H1 (cell line): ENCODE measurements at regions not wholly inside any gene's neighbourhood (a gene's known extent, or its start where the extent isn't known, plus 50 kb on each side); places are given as distances from the start of the nearest gene placed in this dataset.

Source experiments
- CHD7 ChIP-seq: fragments of 300-600 bp; sonication (generic); IDR thresholded peaks from 2 replicates; pipeline ENCODE4 v1.7.1; 2012; ENCODE audit warnings: low read length, moderate library complexity, mild to moderate bottlenecking, inconsistent platforms; ENCODE audit not compliant: insufficient replicate concordance
- FOSL1 ChIP-seq: IDR thresholded peaks from 2 replicates; pipeline ENCODE4 v1.6.1; 2011; ENCODE audit warnings: mild to moderate bottlenecking, low read depth, low read length, moderate library complexity; ENCODE audit not compliant: insufficient read depth
- HDAC2 ChIP-seq, 2 experiments: fragments of 300-600 bp in 1 of 2; sonication (generic) in 1 of 2; IDR thresholded peaks; 2 replicates each; pipeline ENCODE4 v1.6.1; 2011 to 2012; ENCODE audit warnings: low read depth in 2 of 2, low read length in 2 of 2, mild to moderate bottlenecking in 2 of 2, moderate library complexity in 2 of 2, borderline replicate concordance in 1 of 2, inconsistent platforms in 1 of 2
- NRF1 ChIP-seq: IDR thresholded peaks from 2 replicates; pipeline ENCODE4 v1.6.1; 2011; ENCODE audit warnings: mild to moderate bottlenecking, low read depth, low read length, improper control_type of control experiment
- POLR2A ChIP-seq, 2 experiments: IDR thresholded peaks; 1 replicate in 1 of 2; 2 replicates in 1 of 2; pipeline ENCODE4 v1.6.1; 2011; ENCODE audit warnings: low read depth in 2 of 2, low read length in 2 of 2, mild to moderate bottlenecking in 2 of 2; ENCODE audit errors: control extremely low read depth in 1 of 2
- SIX5 ChIP-seq: IDR thresholded peaks from 2 replicates; pipeline ENCODE4 v1.6.1; 2011; ENCODE audit warnings: mild to moderate bottlenecking, low read depth, low read length
- SRF ChIP-seq: IDR thresholded peaks from 2 replicates; pipeline ENCODE4 v1.6.1; 2011; ENCODE audit warnings: mild to moderate bottlenecking, low read depth, low read length, moderate library complexity
- SUZ12 ChIP-seq: fragments of 200-600 bp; sonication (generic); IDR thresholded peaks from 2 replicates; pipeline ENCODE4 v1.6.1; 2012; ENCODE audit warnings: mild to moderate bottlenecking, inconsistent platforms, low read length, moderate library complexity, mixed read lengths
- TAF1 ChIP-seq: IDR thresholded peaks from 2 replicates; pipeline ENCODE4 v1.6.1; 2011; ENCODE audit warnings: mild to moderate bottlenecking, low read depth, low read length
- TEAD4 ChIP-seq: IDR thresholded peaks from 2 replicates; pipeline ENCODE4 v1.6.1; 2012; ENCODE audit warnings: low read depth, low read length, inconsistent platforms, mixed read lengths
- YY1 ChIP-seq: IDR thresholded peaks from 2 replicates; pipeline ENCODE4 v1.6.1; 2011; ENCODE audit warnings: low read depth, mild to moderate bottlenecking, low read length
- TF ChIP-seq, protein P1 (sequence below), 3 experiments: IDR thresholded peaks; 1 replicate in 2 of 3; 2 replicates in 1 of 3; pipeline versions ENCODE4 v1.5.1 to v1.6.1; 2011; ENCODE audit warnings: low read length in 3 of 3, mild to moderate bottlenecking in 3 of 3, inconsistent platforms in 2 of 3, low read depth in 1 of 3, moderate library complexity in 1 of 3; ENCODE audit not compliant: insufficient read depth in 1 of 3; ENCODE audit errors: control extremely low read depth in 1 of 3
- TF ChIP-seq, protein P2 (sequence below): IDR thresholded peaks from 2 replicates; pipeline ENCODE4 v1.6.1; 2012; ENCODE audit warnings: inconsistent platforms

DNA sequence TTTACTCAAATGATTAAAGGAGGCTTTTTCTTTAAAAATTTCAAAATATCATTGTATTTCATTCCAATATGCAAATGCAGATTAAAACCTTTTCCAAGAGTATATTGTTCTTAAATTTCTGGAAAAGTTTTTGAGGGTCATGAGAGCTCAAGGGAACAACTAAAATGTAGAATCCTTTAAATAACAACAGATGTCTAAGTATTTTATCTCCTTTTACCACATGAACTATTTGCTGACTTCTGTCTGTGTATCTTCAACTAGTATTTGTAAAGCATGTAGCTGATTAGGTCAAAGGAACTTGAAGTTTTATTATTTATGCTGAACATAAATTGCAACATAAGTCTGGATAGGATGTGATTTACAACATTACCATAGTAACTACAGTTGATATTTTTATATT, 402.6 kb downstream of the CNTN6 start:
- TF ChIP-seq SUZ12 (no peak), POLR2A (IDR thresholded peaks at IDR 0.05; ENCODE audit: control extremely low read depth in 1 of 2, low read depth in 2 of 2, low read length in 2 of 2) (no peak), SIX5 (no peak), CHD7 (no peak), FOSL1 (no peak), NRF1 (no peak), SRF (no peak), TEAD4 (no peak), TAF1 (no peak), YY1 (no peak), HDAC2 (IDR thresholded peaks at IDR 0.05; ENCODE audit: borderline replicate concordance in 1 of 2, low read depth in 2 of 2, low read length in 2 of 2) (no peak)
- TF ChIP-seq, protein P1, sequence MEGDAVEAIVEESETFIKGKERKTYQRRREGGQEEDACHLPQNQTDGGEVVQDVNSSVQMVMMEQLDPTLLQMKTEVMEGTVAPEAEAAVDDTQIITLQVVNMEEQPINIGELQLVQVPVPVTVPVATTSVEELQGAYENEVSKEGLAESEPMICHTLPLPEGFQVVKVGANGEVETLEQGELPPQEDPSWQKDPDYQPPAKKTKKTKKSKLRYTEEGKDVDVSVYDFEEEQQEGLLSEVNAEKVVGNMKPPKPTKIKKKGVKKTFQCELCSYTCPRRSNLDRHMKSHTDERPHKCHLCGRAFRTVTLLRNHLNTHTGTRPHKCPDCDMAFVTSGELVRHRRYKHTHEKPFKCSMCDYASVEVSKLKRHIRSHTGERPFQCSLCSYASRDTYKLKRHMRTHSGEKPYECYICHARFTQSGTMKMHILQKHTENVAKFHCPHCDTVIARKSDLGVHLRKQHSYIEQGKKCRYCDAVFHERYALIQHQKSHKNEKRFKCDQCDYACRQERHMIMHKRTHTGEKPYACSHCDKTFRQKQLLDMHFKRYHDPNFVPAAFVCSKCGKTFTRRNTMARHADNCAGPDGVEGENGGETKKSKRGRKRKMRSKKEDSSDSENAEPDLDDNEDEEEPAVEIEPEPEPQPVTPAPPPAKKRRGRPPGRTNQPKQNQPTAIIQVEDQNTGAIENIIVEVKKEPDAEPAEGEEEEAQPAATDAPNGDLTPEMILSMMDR (IDR thresholded peaks at IDR 0.05; ENCODE audit: control extremely low read depth in 1 of 3, insufficient read depth in 1 of 3, low read depth in 1 of 3, low read length in 3 of 3) = no peak
- TF ChIP-seq, protein P2, sequence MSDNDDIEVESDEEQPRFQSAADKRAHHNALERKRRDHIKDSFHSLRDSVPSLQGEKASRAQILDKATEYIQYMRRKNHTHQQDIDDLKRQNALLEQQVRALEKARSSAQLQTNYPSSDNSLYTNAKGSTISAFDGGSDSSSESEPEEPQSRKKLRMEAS = no peak
